MM.1S (cell line): ENCODE measurements at regions not wholly inside any gene's neighbourhood (a gene's known extent, or its start where the extent isn't known, plus 50 kb on each side); places are given as distances from the start of the nearest gene placed in this dataset.
A peak's percentile ranks its signal among the peaks of the same experiment; 100 is the strongest.

Source experiments
- DNase-seq: peaks from one replicate; pipeline ENCODE4 v3.0.0-alpha.2; 2015
- H2AFZ ChIP-seq: fragments of 300-600 bp; sonication (generic); 2 replicates; pipeline ENCODE4 v1.6.0; 2016; ENCODE audit warnings: antibody characterized with exemption, low read length
- H3F3A ChIP-seq: fragments of 300-600 bp; sonication (generic); 2 replicates; pipeline ENCODE4 v1.6.1; 2016; ENCODE audit warnings: mild to moderate bottlenecking, antibody characterized with exemption, low read length, moderate library complexity, mixed read lengths; ENCODE audit not compliant: insufficient read depth
- H3K27ac ChIP-seq: fragments of 300-600 bp; sonication (generic); 2 replicates; pipeline ENCODE4 v1.5.1; 2016; ENCODE audit warnings: mild to moderate bottlenecking, low read length
- H3K27me3 ChIP-seq: fragments of 300-600 bp; sonication (generic); replicated peaks from 2 replicates; pipeline ENCODE4 v1.6.0; 2016; ENCODE audit warnings: low read length; ENCODE audit not compliant: insufficient read depth
- H3K36me3 ChIP-seq: fragments of 300-600 bp; sonication (generic); replicated peaks from 2 replicates; pipeline ENCODE4 v1.6.1; 2016; ENCODE audit warnings: mild to moderate bottlenecking, low read length, mixed read lengths; ENCODE audit not compliant: insufficient read depth
- H3K4me1 ChIP-seq: fragments of 300-600 bp; sonication (generic); 2 replicates; pipeline ENCODE4 v1.6.1; 2016; ENCODE audit warnings: low read length, mixed read lengths
- H3K4me2 ChIP-seq: fragments of 300-600 bp; sonication (generic); 2 replicates; pipeline ENCODE4 v1.6.0; 2016; ENCODE audit warnings: low read depth, low read length
- H3K4me3 ChIP-seq: fragments of 300-600 bp; sonication (generic); 2 replicates; pipeline ENCODE4 v1.5.1; 2016; ENCODE audit warnings: low read length, mixed read lengths
- H3K79me2 ChIP-seq: fragments of 300-600 bp; sonication (generic); 2 replicates; pipeline ENCODE4 v1.6.1; 2016; ENCODE audit warnings: mixed run types, low read length, mixed read lengths
- H3K9ac ChIP-seq: fragments of 300-600 bp; sonication (generic); 2 replicates; pipeline ENCODE4 v1.6.1; 2016; ENCODE audit warnings: low read length, mixed read lengths
- H3K9me2 ChIP-seq: fragments of 300-600 bp; sonication (generic); replicated peaks from 2 replicates; pipeline ENCODE4 v1.6.1; 2016; ENCODE audit warnings: mild to moderate bottlenecking, low read length, mixed read lengths; ENCODE audit not compliant: insufficient read depth
- H3K9me3 ChIP-seq: fragments of 300-600 bp; sonication (generic); replicated peaks from 2 replicates; pipeline ENCODE4 v1.6.1; 2016; ENCODE audit warnings: mild to moderate bottlenecking, low read length, mixed read lengths; ENCODE audit not compliant: insufficient read depth
- H4K20me1 ChIP-seq: fragments of 300-600 bp; sonication (generic); 2 replicates; pipeline ENCODE4 v1.6.1; 2016; ENCODE audit warnings: mild to moderate bottlenecking, low read length, moderate library complexity, mixed read lengths; ENCODE audit not compliant: insufficient read depth
- CTCF ChIP-seq: fragments of 300-600 bp; sonication (generic); IDR thresholded peaks from 2 replicates; pipeline ENCODE4 v1.5.1; 2016; ENCODE audit warnings: antibody characterized with exemption, low read length, mixed read lengths
- EZH2 ChIP-seq: fragments of 300-600 bp; sonication (generic); optimal IDR thresholded peaks from 2 replicates; pipeline ENCODE3; 2017; ENCODE audit warnings: low read depth, mild to moderate bottlenecking, antibody characterized with exemption, low read length, mixed read lengths
- EZH2phosphoT487 ChIP-seq: fragments of 300-600 bp; sonication (generic); IDR thresholded peaks from 2 replicates; pipeline ENCODE4 v1.6.1; 2018; ENCODE audit warnings: antibody characterized with exemption, low read length

GRCh38 chr12:30858471-30858870 lies 68.1 kb upstream of the TSPAN11 start:
- Histone ChIP-seq H3K4me2 (no peak overlapping the region), H3K4me3 (no peak overlapping the region), H3K9me3 (no peaks in the 10 kb centered on the region), H3K27me3 (no peaks in the 10 kb centered on the region), H3F3A (no peaks in the 10 kb centered on the region), H3K9ac (no peak overlapping the region), H3K9me2 (no peaks in the 10 kb centered on the region), H3K4me1 (no peaks in the 10 kb centered on the region), H2AFZ (no peak overlapping the region), H3K36me3 (no peaks in the 10 kb centered on the region), H4K20me1 (no peaks in the 10 kb centered on the region), H3K79me2 (no peaks in the 10 kb centered on the region), H3K27ac (no peak overlapping the region)
- no peak for TF ChIP-seq EZH2
- DNase-seq = no peak

GRCh38 chr12:30853561-30854133 lies 72.9 kb upstream of the TSPAN11 start:
- Histone ChIP-seq H3K4me1 (peaks cover 3% of the 10 kb centered on the region; the same call in 1 of the 2 replicates), H3K79me2 (no peaks in the 10 kb centered on the region), H3K36me3 (no peaks in the 10 kb centered on the region), H3K4me2 (no peak overlapping the region), H3K9me3 (no peaks in the 10 kb centered on the region), H2AFZ (no peak overlapping the region), H4K20me1 (no peaks in the 10 kb centered on the region), H3K4me3 (no peak overlapping the region), H3K27me3 (0 out of 2 replicates have a peak, but pooled peaks cover 4% of the 10 kb centered on the region), H3K9ac (no peak overlapping the region), H3K27ac (no peak overlapping the region), H3F3A (0 out of 2 replicates have a peak, but pooled peaks cover 3% of the 10 kb centered on the region), H3K9me2 (no peaks in the 10 kb centered on the region)
- no peak for TF ChIP-seq CTCF
- TF ChIP-seq EZH2 = no peak
- no peak for TF ChIP-seq EZH2phosphoT487
- no peak for DNase-seq

- no peaks in the 10 kb centered on the region for H3K9me3 ChIP-seq
- no peak overlapping the region for H3K27ac ChIP-seq
- no peaks in the 10 kb centered on the region for H3K36me3 ChIP-seq
- no peak overlapping the region for H3K4me2 ChIP-seq
- H3K9ac ChIP-seq = no peak overlapping the region
- 0 out of 2 replicates have a peak, but pooled peaks cover 4% of the 10 kb centered on the region for H3K27me3 ChIP-seq
- no peak overlapping the region for H3K4me3 ChIP-seq
- H3K4me1 ChIP-seq = peaks cover 3% of the 10 kb centered on the region; the same call in 1 of the 2 replicates
- no peaks in the 10 kb centered on the region for H3K79me2 ChIP-seq
- no peak overlapping the region for H2AFZ ChIP-seq
- H3F3A ChIP-seq = 0 out of 2 replicates have a peak, but pooled peaks cover 3% of the 10 kb centered on the region
- no peak for DNase-seq
- no peaks in the 10 kb centered on the region for H3K9me2 ChIP-seq
- H4K20me1 ChIP-seq = no peaks in the 10 kb centered on the region
- TF ChIP-seq EZH2 = no peak
- TF ChIP-seq EZH2phosphoT487 = no peak
- TF ChIP-seq CTCF = no peak
Observed at GRCh38 chr12:30850684-30851083, 75.9 kb upstream of the TSPAN11 start.

- peak; percentile 82 for TF ChIP-seq CTCF
- TF ChIP-seq EZH2phosphoT487 = no peak
- Histone ChIP-seq H3K4me1 (peaks cover 6% of the 10 kb centered on the region; the same call in 1 of the 2 replicates), H3K4me2 (no peak overlapping the region), H3K9me2 (no peaks in the 10 kb centered on the region), H3K9me3 (no peaks in the 10 kb centered on the region), H3K36me3 (no peaks in the 10 kb centered on the region), H4K20me1 (no peaks in the 10 kb centered on the region), H3K79me2 (no peaks in the 10 kb centered on the region), H3K27me3 (0 out of 2 replicates have a peak, but pooled peaks cover 3% of the 10 kb centered on the region), H3K27ac (no peak overlapping the region), H3K4me3 (no peak overlapping the region), H3K9ac (no peak overlapping the region), H3F3A (0 out of 2 replicates have a peak, but pooled peaks cover 3% of the 10 kb centered on the region), H2AFZ (no peak overlapping the region)
- peak; percentile 88 for DNase-seq
Observed at GRCh38 chr12:30847259-30847658, 79.3 kb upstream of the TSPAN11 start.
